M059J (cell line): ENCODE measurements at regions not wholly inside any gene's neighbourhood (a gene's known extent, or its start where the extent isn't known, plus 50 kb on each side); places are given as distances from the start of the nearest gene placed in this dataset.
"Not testable (repeated sequence)": the region's sequence is repeated elsewhere in the genome, so short reads cannot be mapped to it uniquely, and the experiment has no call there.

Experiments used
- DNase-seq: peaks from one replicate; pipeline ENCODE4 v3.0.0-alpha.2; 2012; ENCODE audit warnings: low read depth

DNA sequence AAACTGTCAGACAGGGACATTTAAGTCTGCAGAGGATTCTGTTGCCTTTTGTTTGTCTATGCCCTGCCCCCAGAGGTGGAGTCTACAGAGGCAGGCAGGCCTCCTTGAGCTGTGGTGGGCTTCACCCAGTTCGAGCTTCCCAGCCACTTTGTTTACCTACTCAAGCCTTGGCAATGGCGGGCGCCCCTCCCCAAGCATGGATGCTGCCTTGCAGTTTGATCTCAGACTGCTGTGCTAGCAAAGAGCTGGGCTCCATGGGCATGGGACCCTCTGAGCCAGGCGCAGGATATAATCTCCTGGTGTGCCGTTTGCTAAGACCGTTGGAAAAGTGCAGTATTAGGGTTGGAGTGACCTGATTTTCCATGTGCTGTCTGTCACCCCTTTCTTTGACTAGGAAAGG, 734.9 kb downstream of the TENT5A start:
- not testable (repeated sequence) for DNase-seq

DNA sequence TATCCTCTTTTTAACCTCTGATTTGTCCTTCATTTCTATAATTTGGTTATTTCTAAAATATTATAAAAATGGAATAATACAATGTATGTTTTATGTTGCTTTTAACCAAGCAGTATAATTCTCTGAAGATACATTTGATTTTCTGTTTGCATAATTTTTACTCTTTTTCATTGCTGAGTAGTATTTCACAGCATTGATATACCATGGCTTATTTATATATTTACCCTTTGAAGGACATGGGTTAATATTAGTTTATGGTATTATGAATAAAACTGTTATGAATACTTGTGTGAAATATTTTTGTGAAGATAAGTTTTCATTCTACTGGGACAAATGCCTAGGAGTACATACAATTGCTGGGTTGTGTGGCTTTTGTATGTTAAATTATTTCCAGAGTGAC, 748.6 kb downstream of the TENT5A start:
- no peak for DNase-seq

DNA sequence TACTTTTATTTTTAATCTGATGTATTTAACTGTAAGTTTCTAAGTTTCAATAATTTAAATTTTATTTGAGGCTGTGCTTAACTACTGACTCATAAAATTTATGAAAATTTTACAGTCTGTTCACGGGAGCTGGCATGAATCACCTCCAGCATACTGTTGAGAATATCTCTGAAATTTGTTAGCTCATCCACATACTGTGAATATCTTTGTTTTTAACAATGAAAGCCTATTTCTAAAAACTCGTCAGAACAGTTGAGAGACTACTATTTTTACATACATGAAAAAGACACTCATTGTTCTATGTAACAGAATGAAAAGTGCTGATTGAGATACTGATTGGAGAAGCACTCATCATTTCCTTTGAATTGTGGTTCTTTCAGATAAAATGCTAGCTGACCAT, 749.3 kb downstream of the TENT5A start:
- DNase-seq, result peak; percentile 18

GRCh38 chr6:81002126-81002525, 750.4 kb downstream of the TENT5A start:
- DNase-seq, result peak; percentile 5

- DNase-seq, result no peak
These were observed 761.2 kb downstream of the TENT5A start for GRCh38 chr6:80991316-80991715.

DNA sequence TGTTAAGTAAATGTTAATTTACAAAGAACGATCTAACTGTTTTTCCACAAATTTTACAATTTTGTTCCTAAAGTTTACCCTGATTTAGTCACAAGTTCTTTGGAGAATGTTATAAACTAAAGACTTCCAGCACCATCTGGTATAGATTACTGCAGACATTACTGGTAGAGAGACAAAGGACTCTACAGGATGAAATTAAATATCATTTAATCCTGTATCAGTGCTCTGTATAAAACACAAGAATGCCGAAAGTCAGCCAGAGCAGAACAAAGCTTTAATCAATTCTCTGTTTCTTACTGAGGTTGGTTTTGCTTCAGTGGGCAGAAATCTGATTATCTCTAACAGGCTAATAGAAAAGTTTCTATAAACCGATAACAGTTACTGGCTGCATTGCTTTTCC, 763.6 kb downstream of the TENT5A start:
- DNase-seq, result no peak

DNA sequence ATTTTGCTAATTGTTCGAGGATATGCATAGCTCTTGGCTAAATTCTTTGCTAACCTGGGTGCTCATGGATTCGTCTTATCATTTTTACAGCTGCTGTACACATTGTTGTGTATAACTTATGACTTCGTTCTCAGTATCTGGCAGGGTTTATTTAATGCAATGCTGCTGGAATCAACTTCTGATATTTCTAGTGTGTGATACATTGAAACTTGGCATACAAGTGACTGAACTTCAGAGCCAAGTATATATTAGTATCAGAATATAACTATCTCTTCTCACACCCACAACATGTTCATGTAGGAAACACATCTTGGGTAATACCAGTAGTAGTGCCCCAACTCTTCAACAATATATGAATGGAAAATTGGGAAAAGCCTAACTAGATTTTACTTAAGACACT, 764.2 kb downstream of the TENT5A start:
- no peak for DNase-seq

GRCh38 chr6:80981226-80981625, 771.3 kb downstream of the TENT5A start:
- not testable (repeated sequence) for DNase-seq

- DNase-seq, result peak; percentile 15
These were observed 776.1 kb downstream of the TENT5A start for GRCh38 chr6:80976336-80976735.

DNA sequence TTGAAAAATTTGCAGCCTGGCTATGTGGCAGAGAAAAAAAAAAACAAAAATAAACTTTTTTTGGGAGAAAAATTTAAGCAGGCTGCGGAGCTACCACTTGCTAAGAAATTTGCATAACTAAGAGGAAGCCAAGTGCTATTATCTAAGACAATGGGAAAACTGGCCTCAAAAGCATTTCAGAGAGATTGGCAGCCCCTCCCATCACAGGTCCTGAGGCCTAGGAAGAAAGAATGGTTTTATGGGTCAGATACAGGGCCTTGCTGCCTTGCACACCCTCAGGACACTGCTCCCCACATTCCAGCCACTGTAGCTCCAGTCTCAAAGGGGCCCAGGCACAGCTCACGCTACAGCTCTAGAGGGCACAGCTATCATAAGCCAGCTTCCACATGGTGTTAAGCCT, 777.9 kb downstream of the TENT5A start:
- DNase-seq, result no peak

DNA sequence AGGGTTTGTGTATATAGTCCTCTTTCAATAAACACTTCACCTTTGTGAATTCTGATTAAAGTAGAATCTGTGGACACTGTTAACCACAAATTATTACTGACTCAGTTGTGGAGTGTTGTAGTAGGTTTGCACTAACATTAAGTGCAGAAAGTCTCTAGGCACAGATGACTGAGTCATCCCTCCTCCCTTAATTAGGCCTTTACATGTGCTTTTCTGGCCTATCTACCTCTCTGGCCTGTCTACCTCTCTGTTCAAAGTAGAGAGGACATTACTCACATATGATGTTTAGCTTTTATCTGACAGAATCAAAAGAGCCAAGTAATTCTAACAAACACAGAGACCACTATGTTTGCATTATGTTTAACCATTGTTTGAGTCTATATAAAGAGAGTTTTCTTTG, 783.0 kb downstream of the TENT5A start:
- peak; percentile 54 for DNase-seq

DNA sequence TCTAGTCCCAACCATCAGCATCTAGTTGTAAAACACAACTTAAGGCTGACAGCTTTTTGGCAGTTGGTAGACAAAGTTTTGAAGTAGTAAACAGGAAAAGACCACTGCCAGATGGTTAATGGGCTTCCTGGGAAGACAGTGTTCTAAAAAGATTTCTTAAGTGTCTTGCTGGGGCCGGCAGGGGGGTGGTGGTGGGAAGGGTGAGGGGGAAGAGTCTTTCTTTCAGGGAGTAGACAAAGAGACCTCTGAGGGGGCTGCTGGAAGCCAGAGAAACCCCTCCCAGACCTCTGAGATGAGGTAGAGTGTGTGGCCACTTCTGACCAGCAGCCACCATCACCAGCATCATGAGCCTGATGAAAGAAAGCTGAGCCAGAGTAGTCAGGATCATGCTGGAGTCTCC, 784.9 kb downstream of the TENT5A start:
- no peak for DNase-seq

- no peak for DNase-seq
These were observed 790.1 kb downstream of the TENT5A start for GRCh38 chr6:80962382-80962781.

DNA sequence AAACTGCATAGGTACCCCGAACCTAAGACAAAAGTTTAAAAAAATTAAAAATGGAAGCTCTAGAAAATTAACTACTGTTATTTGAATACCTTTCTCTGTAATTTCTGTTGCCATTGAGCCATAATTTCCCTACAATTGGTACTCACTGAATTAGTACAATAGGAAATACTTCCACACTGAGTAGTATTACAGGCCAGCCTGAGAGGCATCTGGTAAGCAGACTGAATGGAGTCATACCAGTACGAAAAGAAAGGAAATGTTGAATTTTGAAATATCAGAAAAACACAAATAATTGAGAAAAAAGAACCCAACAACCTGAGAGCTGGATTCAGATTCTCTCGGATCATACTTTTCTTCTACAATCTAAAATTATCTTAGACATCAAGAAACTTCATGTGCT, 791.3 kb downstream of the TENT5A start:
- no peak for DNase-seq

- no peak for DNase-seq
These were observed 793.4 kb downstream of the TENT5A start for GRCh38 chr6:80959034-80959433.

DNA sequence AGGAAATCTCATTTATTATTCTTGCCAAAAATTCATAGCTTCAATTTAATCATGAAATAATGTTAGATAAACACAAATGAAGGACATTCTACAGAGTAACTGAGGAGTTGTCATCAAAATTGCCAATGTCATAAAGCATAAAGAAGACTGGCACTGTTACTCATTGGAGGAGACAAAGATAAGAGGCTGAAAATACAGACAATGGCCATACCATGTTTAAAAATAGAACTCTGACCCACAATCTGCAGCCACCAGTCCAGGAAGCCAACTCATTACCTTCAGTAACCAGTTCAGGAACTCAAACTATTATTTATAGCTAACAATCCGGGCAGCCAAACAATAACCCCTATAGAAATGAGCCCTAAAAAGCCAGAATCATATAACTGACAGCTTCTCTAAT, 795.6 kb downstream of the TENT5A start:
- no peak for DNase-seq

DNA sequence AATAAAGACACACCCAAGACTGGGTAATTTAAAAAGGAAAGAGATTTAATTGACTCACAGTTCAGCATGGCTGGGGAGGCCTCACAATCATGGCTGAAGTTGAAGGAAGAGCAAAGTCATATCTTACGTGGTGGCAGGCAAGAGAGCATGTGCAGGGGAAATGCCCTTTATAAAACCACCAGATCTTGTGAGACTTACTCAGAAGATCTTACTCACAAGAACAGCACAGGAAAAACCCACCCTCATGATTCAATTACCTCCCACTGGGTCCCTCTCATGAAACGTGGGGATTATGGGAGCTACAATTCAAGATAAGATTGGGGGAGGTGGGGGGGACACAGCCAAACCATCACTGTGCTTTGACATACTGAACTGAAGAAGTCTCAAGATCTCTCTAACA, 800.0 kb downstream of the TENT5A start:
- DNase-seq, result not testable (repeated sequence)

DNA sequence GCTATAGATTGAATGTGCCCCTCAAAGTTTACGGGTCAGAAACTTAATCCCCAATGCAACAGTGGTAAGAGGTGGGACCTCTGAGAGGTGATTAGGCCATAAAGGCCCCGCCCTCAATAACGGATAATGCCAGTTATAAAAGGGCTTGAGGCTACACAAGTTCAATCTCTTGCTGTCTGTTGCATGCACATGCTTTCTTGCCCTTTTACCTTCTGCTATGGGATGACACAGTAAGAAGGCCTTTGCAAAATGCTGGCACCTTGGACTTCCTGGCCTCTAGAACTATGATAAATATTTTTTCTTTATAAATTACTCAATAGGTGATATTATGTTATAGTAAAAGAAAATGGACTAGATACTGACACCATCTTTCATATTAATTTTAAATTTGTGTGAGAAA, 806.1 kb downstream of the TENT5A start:
- DNase-seq, result no peak

DNA sequence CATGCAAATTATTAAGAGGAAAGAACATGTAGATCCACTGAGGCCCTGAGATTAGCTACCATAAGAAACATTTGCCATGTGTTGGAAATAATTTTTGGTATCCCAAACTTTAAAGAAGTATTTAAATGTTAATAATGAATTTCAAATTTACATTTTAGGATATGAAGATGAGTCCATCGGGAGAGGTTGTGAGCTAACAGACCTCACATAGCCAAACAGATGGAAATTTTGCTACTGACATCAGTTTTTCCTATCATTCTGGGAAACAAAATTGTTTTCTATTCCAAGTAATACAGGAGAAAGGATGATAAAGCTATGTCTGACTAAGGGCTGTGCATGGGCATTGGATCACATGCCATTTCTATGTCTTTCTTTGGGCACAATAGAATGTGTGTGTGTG, 809.6 kb downstream of the TENT5A start:
- DNase-seq, result no peak

GRCh38 chr6:80940976-80941375, 811.5 kb downstream of the TENT5A start:
- DNase-seq, result peak; percentile 11

DNA sequence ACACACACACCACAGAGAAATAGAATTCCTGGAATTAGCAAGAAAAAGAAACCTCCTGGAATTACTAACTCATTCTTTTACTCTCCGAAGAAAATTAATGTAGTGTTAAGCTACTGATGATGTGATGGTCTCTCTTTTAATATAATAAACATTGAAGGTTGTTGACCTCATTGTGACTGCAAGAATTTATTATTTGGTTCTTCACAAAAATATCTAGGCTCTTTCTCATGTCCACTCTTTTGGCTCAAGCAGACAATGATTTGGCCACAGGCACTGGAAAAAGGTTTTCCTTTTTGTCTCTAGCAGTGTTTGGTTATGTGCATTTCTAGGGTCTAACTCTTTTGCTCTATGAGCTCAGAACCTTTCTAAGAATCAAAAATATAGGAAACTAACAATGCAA, 811.9 kb downstream of the TENT5A start:
- DNase-seq, result peak; percentile 12

DNA sequence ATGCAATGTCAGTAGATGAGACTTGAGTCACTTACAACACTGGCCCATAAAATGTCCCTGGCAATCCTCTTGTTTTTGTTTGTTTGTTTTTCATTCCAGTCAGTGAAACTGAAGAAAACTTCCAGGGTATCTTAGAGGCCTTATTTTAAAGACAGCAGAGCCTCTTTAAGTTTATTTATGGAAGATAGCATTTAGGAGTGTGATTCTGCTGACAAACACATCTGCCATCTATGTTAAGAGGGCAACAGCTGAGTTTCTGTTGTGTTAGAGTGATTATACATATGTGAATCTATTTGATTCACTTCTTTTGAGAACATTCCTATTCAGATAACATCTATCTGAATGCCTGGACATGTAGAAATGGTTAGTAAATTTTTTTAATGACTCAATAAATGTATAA, 812.6 kb downstream of the TENT5A start:
- DNase-seq, result no peak

- no peak for DNase-seq
These were observed 813.0 kb downstream of the TENT5A start for GRCh38 chr6:80939480-80939879.

- no peak for DNase-seq
These were observed 814.4 kb downstream of the TENT5A start for GRCh38 chr6:80938131-80938530.

DNA sequence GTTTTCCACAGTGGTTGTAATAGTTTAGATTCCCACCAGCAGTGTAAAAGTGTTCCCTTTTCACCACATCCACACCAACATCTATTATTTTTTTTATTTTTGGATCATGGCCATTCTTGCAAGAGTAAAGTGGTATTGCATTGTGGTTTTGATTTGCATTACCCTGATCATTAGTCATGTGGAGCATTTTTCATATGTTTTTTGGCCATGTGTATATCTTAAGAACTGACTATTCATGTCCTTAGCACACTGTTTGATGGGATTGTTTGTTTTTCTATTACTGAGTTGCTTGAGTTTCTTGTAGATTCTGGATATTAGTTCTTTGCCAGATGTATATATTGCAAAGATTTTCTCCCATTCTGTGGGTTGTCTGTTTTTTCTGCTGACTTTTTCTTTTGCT, 820.1 kb downstream of the TENT5A start:
- peak; percentile 33 for DNase-seq
